ENCODE measurements at regions not wholly inside any gene's neighbourhood (a gene's known extent, or its start where the extent isn't known, plus 50 kb on each side); places are given as distances from the start of the nearest gene placed in this dataset.

GRCh38 chr6:21478883-21479539, 114.5 kb upstream of the SOX4 start:
- no peak for TF ChIP-seq CTCF (IDR thresholded peaks at IDR 0.05)
- TF ChIP-seq EZH2 (IDR thresholded peaks at IDR 0.05; ENCODE audit: borderline replicate concordance, insufficient read depth, low read depth, low read length, poor library complexity, severe bottlenecking): no peak

Data from B cell (primary cell).